HG02852 (cell line): ENCODE measurements at regions not wholly inside any gene's neighbourhood (a gene's known extent, or its start where the extent isn't known, plus 50 kb on each side); places are given as distances from the start of the nearest gene placed in this dataset.

Experiments
- ATAC-seq: cut with Tn5 transposase; IDR thresholded peaks from one replicate; pipeline ENCODE4 v1.9.1; 2021; ENCODE audit warnings: mild to moderate bottlenecking, moderate library complexity; ENCODE audit not compliant: unreplicated experiment

GRCh38 chr11:27216270-27217149 lies 146.5 kb downstream of the CCDC34 start:
- no peak for ATAC-seq

- no peak for ATAC-seq
Measured at GRCh38 chr11:27215471-27216269, 147.3 kb downstream of the CCDC34 start.

- ATAC-seq = no peak
Measured at GRCh38 chr11:27214713-27215112, 148.3 kb downstream of the CCDC34 start.

GRCh38 chr11:27213232-27213660 lies 149.8 kb downstream of the CCDC34 start:
- peak; percentile 40 for ATAC-seq

- no peak for ATAC-seq
Measured at GRCh38 chr11:27212248-27212780, 150.7 kb downstream of the CCDC34 start.

- no peak for ATAC-seq
Measured at GRCh38 chr11:27211370-27212127, 151.5 kb downstream of the CCDC34 start.

GRCh38 chr11:27210531-27210930 lies 152.5 kb downstream of the CCDC34 start:
- no peak for ATAC-seq

GRCh38 chr11:27209562-27210005 lies 153.4 kb downstream of the CCDC34 start:
- peak; percentile 36 for ATAC-seq

GRCh38 chr11:27208846-27209245 lies 154.2 kb downstream of the CCDC34 start:
- ATAC-seq = no peak

GRCh38 chr11:27207025-27207650 lies 155.9 kb downstream of the CCDC34 start:
- no peak for ATAC-seq

GRCh38 chr11:27205779-27206570 lies 157.0 kb downstream of the CCDC34 start:
- no peak for ATAC-seq

- ATAC-seq = no peak
Measured at GRCh38 chr11:27205250-27205649, 157.8 kb downstream of the CCDC34 start.

GRCh38 chr11:27204529-27204928 lies 158.5 kb downstream of the CCDC34 start:
- peak; percentile 66 for ATAC-seq

- ATAC-seq = no peak
Measured at GRCh38 chr11:27203077-27203647, 159.9 kb downstream of the CCDC34 start.

- no peak for ATAC-seq
Measured at GRCh38 chr11:27201454-27202302, 161.1 kb downstream of the BBOX1 start.

GRCh38 chr11:27200779-27201453 lies 160.3 kb downstream of the BBOX1 start:
- no peak for ATAC-seq

- ATAC-seq = no peak
Measured at GRCh38 chr11:27196203-27196897, 155.7 kb downstream of the BBOX1 start.
